ENCODE measurements at regions not wholly inside any gene's neighbourhood (a gene's known extent, or its start where the extent isn't known, plus 50 kb on each side); places are given as distances from the start of the nearest gene placed in this dataset.
"Not testable (repeated sequence)": the region's sequence is repeated elsewhere in the genome, so short reads cannot be mapped to it uniquely, and the experiment has no call there.

- no peak for DNase-seq
These were observed 164.8 kb upstream of the DTNBP1 start for GRCh38 chr6:15827496-15828255.

- DNase-seq: no peak
These were observed 164.0 kb upstream of the DTNBP1 start for GRCh38 chr6:15826814-15827318.

- DNase-seq: no peak
These were observed 162.6 kb upstream of the DTNBP1 start for GRCh38 chr6:15825332-15825930.

GRCh38 chr6:15824811-15825210 is 162.0 kb upstream of the DTNBP1 start:
- no peak for DNase-seq

GRCh38 chr6:15823838-15824414 is 161.1 kb upstream of the DTNBP1 start:
- DNase-seq: no peak

- DNase-seq: no peak
These were observed 160.0 kb upstream of the DTNBP1 start for GRCh38 chr6:15822835-15823234.

GRCh38 chr6:15819841-15820240 is 157.0 kb upstream of the DTNBP1 start:
- DNase-seq: no peak

GRCh38 chr6:15819226-15819625 is 156.4 kb upstream of the DTNBP1 start:
- DNase-seq: no peak

- DNase-seq: no peak
These were observed 155.7 kb upstream of the DTNBP1 start for GRCh38 chr6:15818491-15818890.

GRCh38 chr6:15818044-15818443 is 155.2 kb upstream of the DTNBP1 start:
- DNase-seq: no peak

GRCh38 chr6:15817100-15817499 is 154.3 kb upstream of the DTNBP1 start:
- DNase-seq: no peak

GRCh38 chr6:15816661-15817060 is 153.8 kb upstream of the DTNBP1 start:
- no peak for DNase-seq

GRCh38 chr6:15813698-15814097 is 150.9 kb upstream of the DTNBP1 start:
- not testable (repeated sequence) for DNase-seq

- DNase-seq: no peak
These were observed 148.3 kb upstream of the DTNBP1 start for GRCh38 chr6:15811107-15811506.

- DNase-seq: no peak
These were observed 147.8 kb upstream of the DTNBP1 start for GRCh38 chr6:15810618-15811017.

GRCh38 chr6:15809367-15809766 is 146.5 kb upstream of the DTNBP1 start:
- no peak for DNase-seq

GRCh38 chr6:15804164-15805154 is 141.6 kb upstream of the DTNBP1 start:
- DNase-seq: no peak

GRCh38 chr6:15802466-15802865 is 139.6 kb upstream of the DTNBP1 start:
- DNase-seq: no peak

- DNase-seq: no peak
These were observed 139.1 kb upstream of the DTNBP1 start for GRCh38 chr6:15801912-15802311.

- DNase-seq: no peak
These were observed 138.2 kb upstream of the DTNBP1 start for GRCh38 chr6:15800841-15801617.

- DNase-seq: peak in 1 of 2 donors; percentile 35
These were observed 135.9 kb upstream of the DTNBP1 start for GRCh38 chr6:15798533-15799255.

Measured in inflammatory macrophage treated with lipopolysaccharide for 1 hour (primary cell).